ENCODE measurements at regions not wholly inside any gene's neighbourhood (a gene's known extent, or its start where the extent isn't known, plus 50 kb on each side); places are given as distances from the start of the nearest gene placed in this dataset.
"Not testable (repeated sequence)": the region's sequence is repeated elsewhere in the genome, so short reads cannot be mapped to it uniquely, and the experiment has no call there.

GRCh38 chr3:135412475-135412874 is 553.1 kb upstream of the PPP2R3A start:
- no peak for DNase-seq

- no peak for DNase-seq
Measured at GRCh38 chr3:135416182-135416581, 549.3 kb upstream of the PPP2R3A start.

- no peak for DNase-seq
Measured at GRCh38 chr3:135419155-135419554, 546.4 kb upstream of the PPP2R3A start.

GRCh38 chr3:135426508-135426907 is 539.0 kb upstream of the PPP2R3A start:
- DNase-seq: no peak

- DNase-seq: no peak
Measured at GRCh38 chr3:135432402-135432801, 533.1 kb upstream of the PPP2R3A start.

- DNase-seq: not testable (repeated sequence)
Measured at GRCh38 chr3:135438889-135439597, 526.5 kb upstream of the PPP2R3A start.

- DNase-seq: not testable (repeated sequence)
Measured at GRCh38 chr3:135439632-135440031, 525.9 kb upstream of the PPP2R3A start.

- DNase-seq: no peak
Measured at GRCh38 chr3:135440233-135440632, 525.3 kb upstream of the PPP2R3A start.

GRCh38 chr3:135440746-135441145 is 524.8 kb upstream of the PPP2R3A start:
- no peak for DNase-seq

GRCh38 chr3:135444058-135444457 is 521.5 kb upstream of the PPP2R3A start:
- no peak for DNase-seq

GRCh38 chr3:135447483-135447882 is 518.0 kb upstream of the PPP2R3A start:
- no peak for DNase-seq

- no peak for DNase-seq
Measured at GRCh38 chr3:135448520-135448919, 517.0 kb upstream of the PPP2R3A start.

GRCh38 chr3:135449046-135449445 is 516.5 kb upstream of the PPP2R3A start:
- no peak for DNase-seq

- DNase-seq: no peak
Measured at GRCh38 chr3:135451037-135451785, 514.3 kb upstream of the PPP2R3A start.

- no peak for DNase-seq
Measured at GRCh38 chr3:135452881-135453280, 512.6 kb upstream of the PPP2R3A start.

- DNase-seq: no peak
Measured at GRCh38 chr3:135453326-135453725, 512.2 kb upstream of the PPP2R3A start.

GRCh38 chr3:135454890-135455289 is 510.6 kb upstream of the PPP2R3A start:
- DNase-seq: no peak

GRCh38 chr3:135456108-135456790 is 509.3 kb upstream of the PPP2R3A start:
- DNase-seq: no peak

- DNase-seq: no peak
Measured at GRCh38 chr3:135458541-135459322, 506.8 kb upstream of the PPP2R3A start.

GRCh38 chr3:135460273-135460672 is 505.3 kb upstream of the PPP2R3A start:
- no peak for DNase-seq

GRCh38 chr3:135471911-135472310 is 493.6 kb upstream of the PPP2R3A start:
- no peak for DNase-seq

- no peak for DNase-seq
Measured at GRCh38 chr3:135473449-135473848, 492.1 kb upstream of the PPP2R3A start.

- no peak for DNase-seq
Measured at GRCh38 chr3:135487261-135487660, 478.3 kb upstream of the PPP2R3A start.

Measured in NCI-H2081 treated with DMSO at 0.1 percent for 48 hours (cell line).